Adrenal gland (tissue), 9 donors: ENCODE measurements at regions not wholly inside any gene's neighbourhood (a gene's known extent, or its start where the extent isn't known, plus 50 kb on each side); places are given as distances from the start of the nearest gene placed in this dataset.

Source experiments
- DNase-seq, 7 donors: peaks; one replicate each; pipeline ENCODE4 v3.0.0-alpha.2; 2019 to 2020
- H3K27ac ChIP-seq, 5 donors: fragments of 200-600 bp; sonication (generic) in 4 of 5; 1 replicate in 3 of 5; 2 replicates in 2 of 5; pipeline versions ENCODE4 v1.5.1 to v1.8.0; 2016 to 2020; ENCODE audit warnings: mild to moderate bottlenecking in 1 of 5
- H3K27me3 ChIP-seq: fragments of 200-600 bp; 2 replicates; pipeline ENCODE4 v1.8.0; 2021
- H3K36me3 ChIP-seq, 2 donors: fragments of 200-600 bp; replicated peaks in 1 of 2; 1 replicate in 1 of 2; 2 replicates in 1 of 2; pipeline versions ENCODE4 v1.5.1 to v1.8.0; 2018 to 2022
- H3K4me1 ChIP-seq, 2 donors: fragments of 200-600 bp; replicated peaks in 1 of 2; 1 replicate in 1 of 2; 2 replicates in 1 of 2; pipeline versions ENCODE4 v1.5.1 to v1.8.0; 2018 to 2021
- H3K4me3 ChIP-seq, 4 donors: fragments of 200-600 bp; sonication (generic) in 3 of 4; one replicate each; pipeline ENCODE4 v1.5.1; 2016 to 2018
- H3K9me3 ChIP-seq, 3 donors: fragments of 200-600 bp; sonication (generic) in 1 of 3; replicated peaks in 1 of 3; 1 replicate in 2 of 3; 2 replicates in 1 of 3; pipeline versions ENCODE4 v1.5.1 to v1.8.0; 2016 to 2021
- CTCF ChIP-seq, 6 experiments: fragments of 450-650 bp in 4 of 6; fragments of 200-600 bp in 2 of 6; sonication (generic) in 1 of 6; IDR thresholded peaks; 1 replicate in 5 of 6; 2 replicates in 1 of 6; pipeline versions ENCODE4 v1.5.1 to v1.8.0; 2016 to 2021; ENCODE audit warnings: antibody characterized with exemption in 6 of 6, mild to moderate bottlenecking in 2 of 6, moderate library complexity in 1 of 6
- POLR2A ChIP-seq, 2 donors: fragments of 450-650 bp; IDR thresholded peaks; one replicate each; pipeline ENCODE4 v1.6.1; 2017; ENCODE audit warnings: antibody characterized with exemption in 2 of 2, mild to moderate bottlenecking in 2 of 2, moderate library complexity in 1 of 2
- WGBS, 4 donors: extraction: QIAGEN DNeasy Blood & Tissue Kit in 2 of 4; methylation state at CpG; one replicate each; pipeline versions ENCODE4 v1.1.5 to v1.1.7; 2013 to 2017; 5-methylcytosine and 5-hydroxymethylcytosine counted together
- intact Hi-C, 2 donors: fragments of 100-400 bp; cut with DNase I; formaldehyde crosslinking; loops; one replicate each; pipeline versions ENCODE4 v1.14.1 to v1.15.0; 2022 to 2023
- donor health status: healthy with polysubstance abuse.
- donor health status: Bipolar disorder and iron deficiency.
- donor health status: DM: yes; HTN: yes; CAD: no.
- donor health status: DM: no; HTN: no; CAD: no.
- donor health status: DM: no; HTN: no; CAD: no.

GRCh38 chr9:18346745-18347144 lies 127.2 kb upstream of the ADAMTSL1 start:
- no peaks in the 10 kb centered on the region for H3K9me3 ChIP-seq
- TF ChIP-seq POLR2A (IDR thresholded peaks at IDR 0.05) (no peak), CTCF (IDR thresholded peaks at IDR 0.05) (no peak)
- DNase-seq, result no peak
- H3K27ac ChIP-seq, result no peak overlapping the region
- no peak overlapping the region for H3K4me3 ChIP-seq
- no peaks in the 10 kb centered on the region for H3K36me3 ChIP-seq
- peaks cover 0 to 4% of the 10 kb centered on the region in 2 donors for H3K4me1 ChIP-seq
- intact Hi-C loops, result no loop called here
- WGBS, 4 donors, result 90 to 95% (median 94%) methylated on average over 3 of the region's 3 CpGs
- no peaks in the 10 kb centered on the region for H3K27me3 ChIP-seq

GRCh38 chr9:18347386-18348082 lies 126.4 kb upstream of the ADAMTSL1 start:
- Histone ChIP-seq H3K4me3 (no peak overlapping the region), H3K9me3 (no peaks in the 10 kb centered on the region), H3K36me3 (no peaks in the 10 kb centered on the region), H3K27ac (no peak overlapping the region), H3K4me1 (peaks cover 0 to 4% of the 10 kb centered on the region in 2 donors), H3K27me3 (no peaks in the 10 kb centered on the region)
- TF ChIP-seq CTCF (IDR thresholded peaks at IDR 0.05) (no peak), POLR2A (IDR thresholded peaks at IDR 0.05) (no peak)
- WGBS, 4 donors, result 50 to 51% (median 50%) methylated on average over 2 of the region's 2 CpGs
- DNase-seq, result peak; percentile 21 to 70 (median 50)
- intact Hi-C loops, result no loop called here

- Histone ChIP-seq H3K36me3 (no peaks in the 10 kb centered on the region), H3K27me3 (no peaks in the 10 kb centered on the region), H3K4me3 (no peak overlapping the region), H3K9me3 (no peaks in the 10 kb centered on the region), H3K4me1 (peaks cover 0 to 4% of the 10 kb centered on the region in 2 donors), H3K27ac (no peak overlapping the region)
- intact Hi-C loops, result no loop called here
- WGBS, 4 donors, result 76 to 91% (median 87%) methylated on average over 2 of the region's 2 CpGs
- no peak for DNase-seq
- no peak for TF ChIP-seq CTCF (IDR thresholded peaks at IDR 0.05)
- TF ChIP-seq POLR2A (IDR thresholded peaks at IDR 0.05), result no peak
Observed at GRCh38 chr9:18348083-18348475, 125.9 kb upstream of the ADAMTSL1 start.

GRCh38 chr9:18349530-18349929 lies 124.4 kb upstream of the ADAMTSL1 start:
- Histone ChIP-seq H3K4me3 (no peak overlapping the region), H3K27me3 (no peaks in the 10 kb centered on the region), H3K4me1 (peaks cover 0 to 4% of the 10 kb centered on the region in 2 donors), H3K27ac (no peak overlapping the region), H3K9me3 (no peaks in the 10 kb centered on the region), H3K36me3 (no peaks in the 10 kb centered on the region)
- intact Hi-C loops, result no loop called here
- no peak for TF ChIP-seq CTCF (IDR thresholded peaks at IDR 0.05)
- TF ChIP-seq POLR2A (IDR thresholded peaks at IDR 0.05), result no peak
- WGBS, 4 donors, result 63 to 79% (median 67%) methylated on average over 3 of the region's 3 CpGs
- DNase-seq, result no peak
